ENCODE measurements at regions not wholly inside any gene's neighbourhood (a gene's known extent, or its start where the extent isn't known, plus 50 kb on each side); places are given as distances from the start of the nearest gene placed in this dataset.

DNA sequence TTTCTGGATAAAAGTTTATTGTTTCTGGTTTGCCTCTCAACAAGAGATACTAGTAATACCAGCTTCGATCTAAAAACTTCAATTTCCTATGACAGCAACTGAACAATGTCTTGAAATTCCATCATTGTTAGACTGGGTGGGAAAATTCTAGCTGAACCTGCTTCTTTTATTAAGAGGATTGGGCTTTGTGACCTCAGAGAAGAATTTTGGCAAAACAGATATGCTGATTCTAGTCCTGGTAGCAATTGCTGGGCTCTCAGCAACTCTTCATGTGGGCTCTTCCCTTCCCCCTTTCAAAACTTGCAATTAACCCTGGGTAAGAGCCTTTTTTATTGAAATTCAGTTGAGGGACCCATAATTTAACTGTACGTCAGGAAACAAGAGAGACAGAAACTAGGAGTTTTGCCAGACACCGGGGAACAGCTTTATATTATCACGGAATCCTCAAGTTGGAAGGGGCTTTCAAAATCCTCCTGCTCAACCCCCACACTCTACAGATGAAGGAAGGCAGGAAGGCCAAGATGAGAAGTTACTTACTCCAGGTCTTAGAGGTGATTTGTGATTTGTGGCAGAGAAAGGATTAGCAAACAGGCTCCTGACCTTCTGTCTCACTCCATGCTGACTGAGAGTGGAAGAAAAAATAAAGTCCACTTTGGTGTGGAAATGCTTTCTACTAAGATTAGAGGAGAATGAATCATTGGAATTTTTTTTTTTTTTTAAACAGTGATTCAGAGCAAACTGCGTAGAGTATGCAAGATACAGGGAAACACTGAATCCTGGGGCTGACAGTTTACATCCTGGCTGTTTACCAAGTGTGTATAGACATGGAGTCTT lies 239.0 kb upstream of the ATP2B1 start:
- no peak for DNase-seq

DNA sequence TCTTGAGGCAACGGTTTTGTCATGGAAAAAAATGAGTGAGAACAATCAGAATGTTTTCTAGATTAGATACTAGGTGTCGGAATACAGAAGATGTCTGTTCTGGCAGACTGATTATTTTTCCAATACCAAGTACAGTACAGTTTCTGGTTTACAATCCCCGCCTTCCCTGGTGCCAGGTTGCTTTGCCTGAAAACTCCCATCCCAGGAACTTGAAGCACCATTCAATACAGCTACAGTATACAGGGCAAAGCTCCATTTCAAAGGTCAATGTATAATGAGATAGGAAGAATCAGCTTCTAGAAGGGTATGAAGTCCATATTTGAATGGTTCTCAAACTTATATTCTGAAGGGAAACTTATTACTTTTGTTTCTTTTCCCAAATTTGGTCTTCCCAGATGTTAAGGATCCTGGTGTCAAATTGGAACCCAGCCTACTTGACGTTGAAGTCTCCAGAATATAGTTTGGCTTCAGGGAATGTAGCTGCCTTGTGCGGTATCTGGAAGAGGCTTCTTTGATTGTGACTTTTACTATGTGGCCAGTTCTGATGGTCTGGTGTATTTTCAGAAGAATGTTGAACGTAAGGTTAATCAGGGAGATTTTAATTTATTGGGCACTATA lies 238.0 kb upstream of the ATP2B1 start:
- no peak for DNase-seq

DNA sequence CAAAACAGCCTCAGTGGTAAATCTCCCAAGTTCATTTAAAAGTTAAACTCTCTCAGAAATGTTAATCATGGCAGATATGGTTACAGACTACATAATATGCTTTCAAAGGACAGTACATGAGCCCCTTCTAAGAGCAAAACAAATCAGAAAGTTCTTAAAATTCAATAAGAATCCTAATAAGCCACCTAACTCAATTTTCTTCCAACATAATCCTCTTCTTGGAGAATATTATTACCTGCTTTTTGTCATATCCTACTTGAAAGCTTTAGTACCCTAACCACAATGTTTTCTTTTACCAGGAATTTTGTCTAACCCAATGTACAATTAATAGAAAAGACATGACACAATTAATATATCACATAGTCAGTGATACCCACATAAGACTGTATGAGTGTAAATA lies 236.5 kb upstream of the ATP2B1 start:
- no peak for DNase-seq

DNA sequence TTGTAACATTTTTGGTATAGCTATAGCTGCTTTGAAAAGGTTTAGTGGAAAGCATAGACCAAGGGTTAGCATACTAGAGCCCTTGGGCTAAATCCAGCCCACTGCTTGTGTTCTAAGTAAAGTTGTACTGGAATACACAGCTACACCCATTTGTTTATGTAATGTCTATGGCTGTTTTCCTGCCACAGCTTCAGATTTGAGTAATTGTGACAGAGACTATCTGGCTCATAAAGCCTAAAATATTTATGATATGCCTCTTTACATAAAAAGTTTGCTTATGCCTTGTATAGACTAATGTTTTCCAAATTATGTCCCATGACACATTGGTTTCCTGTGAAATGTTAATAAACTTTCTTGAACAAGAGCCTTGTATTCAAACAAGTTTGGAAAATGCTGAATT lies 234.8 kb upstream of the ATP2B1 start:
- no peak for DNase-seq

DNA sequence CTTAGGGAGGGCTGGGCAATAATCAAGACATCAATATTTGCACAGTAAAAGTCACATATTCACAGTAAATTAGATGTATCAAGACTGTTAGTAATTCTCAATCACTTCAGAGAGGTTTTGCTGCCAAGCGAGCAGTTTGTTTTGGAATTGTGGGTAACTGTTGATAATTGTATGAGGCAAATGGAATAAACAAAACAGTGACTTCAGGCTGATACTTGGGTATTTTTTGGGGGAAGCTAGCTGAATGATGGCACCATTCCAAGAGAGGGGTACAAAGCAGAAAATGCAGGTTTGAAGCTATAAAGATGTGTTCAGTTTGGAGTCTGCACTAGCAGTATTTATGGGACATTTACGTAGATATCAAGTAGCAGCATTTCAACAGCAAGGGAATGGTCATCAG lies 232.8 kb upstream of the ATP2B1 start:
- DNase-seq: no peak

DNA sequence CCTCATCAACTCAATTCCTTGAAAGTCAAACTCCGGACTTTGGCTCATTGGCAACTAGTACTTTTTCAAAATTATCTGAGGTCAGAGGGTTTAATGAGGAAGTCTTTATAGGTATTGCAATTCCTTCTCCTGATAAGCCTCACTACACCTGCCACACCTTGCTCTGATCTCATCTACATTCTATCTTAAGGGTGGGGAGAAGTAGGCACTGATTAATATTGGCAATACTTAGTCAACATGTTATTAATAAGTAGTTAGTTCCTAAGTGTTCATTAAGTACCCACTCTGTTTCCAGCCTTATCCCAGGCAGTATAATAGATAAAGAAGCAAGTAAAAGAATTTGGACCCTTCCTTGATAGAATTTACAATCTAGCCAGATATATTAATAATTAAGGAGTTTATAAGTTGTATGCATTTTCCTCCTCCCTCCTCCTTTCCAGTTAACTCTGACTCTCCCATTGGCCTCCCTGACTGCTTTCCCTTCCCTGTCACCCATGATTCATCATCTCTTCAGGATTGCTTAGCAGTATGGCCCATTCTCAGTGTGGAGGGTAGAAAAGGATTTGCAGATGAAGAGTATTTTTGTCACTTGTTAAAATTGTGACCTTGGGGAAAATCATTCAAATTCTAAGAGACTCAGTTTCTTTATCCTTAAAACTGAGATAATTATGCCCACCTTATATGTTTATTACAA lies 231.0 kb upstream of the ATP2B1 start:
- DNase-seq: no peak

DNA sequence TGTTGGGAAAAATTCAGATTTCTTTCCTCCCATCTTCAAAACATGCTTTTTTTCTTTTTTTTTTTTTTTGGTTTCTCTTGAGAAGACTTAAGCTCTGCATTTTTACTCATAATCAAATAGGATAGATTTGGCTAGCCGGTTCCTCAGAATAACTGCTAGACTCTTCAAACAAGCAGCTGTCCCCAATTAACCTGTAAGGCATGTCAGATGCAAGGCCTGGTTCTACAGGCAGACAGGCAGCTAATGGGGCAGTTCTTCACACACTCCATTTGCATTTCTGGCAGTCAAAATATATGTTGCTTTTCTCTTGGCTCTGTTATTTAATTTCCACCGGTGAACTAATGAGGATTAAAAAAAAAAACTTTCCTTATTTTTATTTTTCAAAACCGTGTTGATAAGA lies 228.0 kb upstream of the ATP2B1 start:
- peak in 1 of 14 donors; percentile 10 for DNase-seq

DNA sequence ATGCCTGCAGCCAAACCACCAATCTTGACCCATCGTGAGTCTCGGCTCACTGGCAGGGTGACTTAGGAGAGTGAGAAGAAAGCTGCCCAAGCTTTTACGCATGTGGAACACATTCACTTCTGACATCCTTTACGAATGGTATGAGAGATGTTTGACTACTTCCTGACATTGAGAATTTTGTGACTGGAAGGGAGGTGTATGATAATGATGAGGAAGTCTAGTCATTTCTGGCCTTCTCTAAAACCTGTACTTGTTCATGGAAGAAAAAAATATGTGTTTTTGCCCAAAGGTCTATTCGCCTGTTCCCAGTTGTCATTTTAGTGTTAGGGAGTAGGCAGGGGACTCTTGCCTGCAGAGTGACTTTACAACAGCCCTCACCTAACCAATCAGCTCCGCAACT lies 227.2 kb upstream of the ATP2B1 start:
- no peak for DNase-seq

DNA sequence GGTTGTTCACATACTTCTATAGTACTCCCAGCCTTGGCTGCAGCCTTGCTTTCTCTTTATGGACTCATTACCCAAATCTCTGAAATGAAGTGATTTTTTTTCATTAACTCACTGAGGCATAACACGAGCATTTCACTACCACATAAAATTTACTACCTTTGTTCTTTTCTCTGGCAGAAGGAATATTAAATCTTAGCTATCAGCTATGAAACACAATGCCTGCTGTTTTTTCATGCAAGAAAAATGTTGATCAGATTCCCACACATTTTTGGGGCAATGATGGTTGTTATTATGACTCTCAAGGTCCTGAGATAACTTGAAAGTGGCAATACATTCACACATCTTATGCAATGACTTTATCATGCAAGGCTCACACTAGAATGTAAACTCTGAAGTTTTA lies 225.3 kb upstream of the ATP2B1 start:
- DNase-seq: no peak

DNA sequence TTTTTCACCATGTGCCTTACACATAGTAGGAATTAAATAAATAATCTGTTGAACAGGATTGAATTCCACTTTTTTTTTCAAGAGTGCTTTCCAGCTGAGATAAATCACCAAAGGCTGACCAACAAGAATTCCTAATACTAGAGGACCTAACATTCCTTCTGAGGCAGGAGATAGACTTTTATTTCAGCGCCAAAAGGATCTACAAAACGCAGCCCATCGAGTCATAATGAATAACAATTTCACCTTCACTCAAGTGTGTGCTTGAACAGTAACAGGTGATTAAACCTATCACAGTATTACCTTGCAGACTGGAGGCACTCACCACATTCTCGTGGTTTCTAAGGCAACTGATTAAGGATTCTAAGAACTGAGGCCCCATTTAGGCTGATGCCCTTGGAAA lies 224.3 kb upstream of the ATP2B1 start:
- DNase-seq: no peak

DNA sequence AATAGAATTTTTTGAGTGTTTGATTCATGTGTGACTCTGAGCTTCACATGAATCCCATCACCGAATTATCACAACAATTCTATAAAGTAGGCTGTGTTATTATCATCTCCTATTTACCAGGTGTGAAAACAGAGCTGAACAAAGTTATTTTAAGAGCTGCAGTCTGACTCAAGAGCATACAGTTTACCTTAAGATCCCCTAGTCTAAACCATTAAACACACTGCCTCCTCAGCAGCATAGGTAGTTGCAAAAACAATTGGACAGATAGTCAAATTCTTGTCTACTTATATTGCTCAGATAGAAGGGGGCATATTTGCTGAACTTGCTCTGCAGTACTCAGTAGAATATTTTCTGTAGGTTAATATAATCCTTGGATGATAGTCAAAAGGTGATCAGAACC lies 219.8 kb upstream of the ATP2B1 start:
- DNase-seq: no peak

DNA sequence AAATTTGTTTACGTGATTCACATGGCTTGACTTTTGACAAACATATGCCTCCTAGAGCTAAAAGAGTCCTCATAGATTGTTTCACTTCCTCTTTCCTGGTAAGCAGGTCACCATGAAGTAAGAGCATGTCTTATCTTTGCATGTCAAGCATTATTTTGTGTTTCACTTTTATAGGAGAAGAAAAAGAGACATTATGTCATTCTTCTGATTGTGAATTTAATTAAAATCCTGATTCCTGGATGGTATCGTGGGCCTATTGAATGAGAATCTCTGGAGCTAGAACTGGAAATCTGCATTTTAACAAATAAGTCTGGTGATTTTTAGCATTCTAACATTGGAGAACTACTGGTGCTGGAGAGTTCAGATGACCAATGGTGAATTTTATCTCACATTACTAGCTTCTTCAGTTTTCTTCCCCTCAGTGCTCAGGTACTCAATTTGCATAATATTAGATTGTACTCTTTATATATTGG lies 218.6 kb upstream of the ATP2B1 start:
- no peak for DNase-seq

DNA sequence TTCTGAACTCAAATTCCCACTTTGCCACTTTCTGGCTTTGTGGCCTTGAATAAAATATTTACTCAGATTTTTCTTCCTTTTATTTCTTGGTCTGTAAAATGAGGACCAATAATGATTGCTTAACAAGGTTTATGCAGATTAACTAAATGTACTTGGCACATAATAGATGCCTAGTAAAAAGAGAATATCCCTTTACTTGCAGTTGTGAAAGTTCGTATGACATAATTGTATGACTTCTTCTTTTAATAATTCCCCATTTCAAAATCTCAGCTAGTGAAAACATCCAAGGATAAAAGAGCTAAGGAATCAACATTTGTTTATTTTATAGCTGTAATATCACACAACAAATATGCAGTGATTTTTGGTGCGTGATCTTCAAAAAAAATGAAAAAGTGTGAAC lies 215.6 kb upstream of the ATP2B1 start:
- DNase-seq: no peak

DNA sequence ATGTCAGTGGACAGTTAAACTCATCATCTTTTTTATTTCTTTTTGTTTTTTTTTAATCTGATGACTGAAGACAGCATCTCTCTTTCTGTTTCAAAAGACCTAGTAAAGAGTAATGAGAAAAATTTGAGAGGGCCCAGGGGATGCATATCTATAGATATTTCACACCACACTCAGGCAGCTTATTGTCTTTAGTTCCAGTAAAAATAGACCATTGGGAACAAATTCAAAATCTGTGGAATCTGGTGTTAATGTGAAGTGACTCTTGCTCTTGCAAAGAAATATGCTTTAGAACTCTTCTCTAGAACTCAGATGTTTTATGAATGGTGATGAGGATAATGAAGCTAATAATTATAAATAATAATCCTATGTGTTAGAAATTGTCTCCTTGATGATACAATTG lies 214.5 kb upstream of the ATP2B1 start:
- no peak for DNase-seq

DNA sequence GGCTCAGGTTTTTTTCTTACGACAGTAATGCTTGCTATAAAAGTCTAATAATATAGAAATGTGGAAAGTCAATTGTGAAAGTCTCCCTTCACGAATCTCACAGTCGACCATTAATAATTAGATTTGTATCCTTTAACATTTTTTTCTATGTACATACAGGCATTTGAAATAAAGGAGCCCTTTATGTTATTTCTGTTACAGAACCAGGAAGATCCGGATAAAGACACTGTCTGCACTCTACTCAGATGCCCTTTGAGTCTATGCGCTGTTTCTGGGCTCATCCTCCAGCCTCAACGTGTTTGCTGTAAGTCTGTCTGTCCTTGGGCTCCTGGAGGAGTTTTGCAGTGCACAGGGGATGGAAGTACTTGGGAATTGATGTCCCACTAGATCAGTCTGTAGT lies 212.2 kb upstream of the ATP2B1 start:
- DNase-seq: no peak

DNA sequence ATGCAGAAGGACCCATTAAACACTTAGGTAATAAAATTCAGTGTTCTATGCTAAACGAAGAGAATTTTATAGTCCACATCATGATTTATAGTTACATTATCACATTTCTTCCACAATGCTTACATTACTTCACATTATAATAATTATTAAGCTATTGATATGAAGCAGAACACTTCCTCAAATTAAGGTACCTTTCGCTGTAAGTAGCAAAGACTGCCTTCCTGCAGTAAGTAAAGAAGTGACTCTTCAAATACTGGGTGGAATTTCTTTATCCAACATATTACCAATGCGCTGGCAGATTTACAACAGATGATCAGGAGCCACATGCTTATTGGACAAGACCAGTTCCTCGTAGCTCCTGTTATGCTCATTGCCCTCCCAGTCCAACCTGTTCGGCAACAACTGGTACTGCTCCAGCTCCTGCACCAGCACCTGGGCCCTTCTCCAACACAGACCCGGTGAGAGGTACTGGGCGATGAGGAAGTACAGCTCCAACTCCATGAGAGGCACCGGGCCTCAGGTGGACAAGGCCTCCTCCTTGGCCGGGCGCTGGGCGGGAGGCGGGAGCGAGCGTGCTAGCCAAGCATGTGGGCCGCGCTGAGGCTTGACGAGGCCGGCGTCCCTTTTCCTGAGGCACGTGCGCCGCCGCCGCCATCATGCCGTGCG lies 210.7 kb upstream of the ATP2B1 start:
- DNase-seq: no peak

DNA sequence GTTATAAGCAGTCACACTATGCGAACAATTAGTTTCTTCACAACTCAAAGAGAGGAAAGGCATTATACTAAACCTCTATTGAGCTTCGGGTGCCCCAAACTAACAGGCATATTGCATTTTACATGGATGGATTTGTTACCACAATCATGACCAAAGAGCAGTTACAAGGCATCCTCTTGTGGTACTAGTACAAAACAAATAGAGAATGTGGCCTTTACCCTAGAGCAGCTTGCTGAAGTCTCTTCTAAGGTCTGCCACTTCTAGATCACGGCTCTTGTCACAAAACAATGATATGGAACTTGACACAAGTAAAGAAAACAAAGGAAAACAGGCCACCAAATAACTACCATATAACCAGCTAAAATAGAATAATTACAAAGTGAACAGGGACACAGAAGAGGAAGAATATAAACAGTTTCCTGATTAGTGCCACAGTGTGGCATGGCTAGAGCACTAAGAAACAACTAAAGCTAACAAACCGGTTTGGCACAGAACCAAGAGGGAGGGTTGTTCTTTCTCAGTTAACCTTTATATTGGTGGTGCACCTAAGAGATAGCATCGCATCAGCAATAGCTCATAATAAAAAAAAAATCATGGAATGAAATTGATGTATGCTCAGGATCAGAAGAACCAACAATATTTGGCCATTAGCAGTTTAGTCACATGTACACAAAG lies 209.7 kb upstream of the ATP2B1 start:
- DNase-seq: no peak

DNA sequence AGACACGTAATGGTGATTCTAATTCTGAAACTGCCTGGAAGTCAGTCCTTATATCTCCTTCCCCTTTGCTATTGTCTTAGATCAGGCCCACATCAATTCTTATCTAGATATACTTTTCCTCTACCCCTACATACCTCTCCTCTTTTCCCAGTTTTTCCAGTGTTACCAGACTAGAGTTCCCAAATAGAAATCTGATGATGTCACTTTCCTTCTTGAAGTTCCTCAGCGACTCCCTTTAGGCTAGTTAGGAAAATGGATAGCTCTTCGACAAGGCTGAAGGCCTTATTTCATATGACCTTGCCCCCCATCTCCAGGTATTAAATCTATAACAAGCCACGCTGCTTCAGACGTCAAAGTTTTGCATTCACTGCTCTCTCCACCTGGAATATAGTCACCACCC lies 201.1 kb upstream of the ATP2B1 start:
- DNase-seq: no peak

DNA sequence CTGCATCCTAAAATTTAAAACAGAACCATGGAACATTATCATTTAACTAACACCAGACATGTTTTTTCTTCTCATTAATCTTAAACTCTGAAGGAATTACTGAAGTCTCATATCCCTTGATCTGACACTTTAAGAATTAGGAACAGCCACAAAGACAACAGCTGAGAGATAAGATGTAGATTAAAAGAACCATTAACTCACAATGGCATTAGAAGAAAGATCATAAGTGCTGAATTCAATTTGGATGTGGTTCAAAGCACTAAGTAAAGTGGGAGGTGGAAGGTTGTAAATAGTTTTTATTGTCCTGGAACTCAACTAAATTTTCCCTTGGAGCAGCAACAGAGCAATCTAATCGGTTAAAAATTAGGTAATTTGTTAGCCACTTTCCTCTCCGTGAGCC lies 199.0 kb upstream of the ATP2B1 start:
- no peak for DNase-seq

DNA sequence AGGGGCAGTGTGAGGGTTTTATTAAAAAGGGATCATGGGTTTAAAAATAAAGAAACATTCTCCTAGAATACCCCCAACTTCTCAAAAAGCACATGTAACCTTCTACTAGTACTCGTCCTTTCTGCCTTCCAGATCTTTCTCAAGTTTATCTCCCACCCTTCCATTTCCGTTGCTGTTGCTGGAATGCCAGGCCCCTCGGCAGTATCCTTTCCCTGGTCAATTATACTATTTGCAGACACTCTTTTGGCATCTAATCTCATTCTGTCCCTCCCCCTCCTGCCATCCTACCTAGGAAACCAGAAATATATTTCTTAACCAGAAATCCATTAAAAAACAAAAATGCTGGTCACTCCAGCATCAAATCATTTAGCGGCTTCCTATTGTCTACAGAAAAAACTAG lies 198.2 kb upstream of the ATP2B1 start:
- no peak for DNase-seq

DNA sequence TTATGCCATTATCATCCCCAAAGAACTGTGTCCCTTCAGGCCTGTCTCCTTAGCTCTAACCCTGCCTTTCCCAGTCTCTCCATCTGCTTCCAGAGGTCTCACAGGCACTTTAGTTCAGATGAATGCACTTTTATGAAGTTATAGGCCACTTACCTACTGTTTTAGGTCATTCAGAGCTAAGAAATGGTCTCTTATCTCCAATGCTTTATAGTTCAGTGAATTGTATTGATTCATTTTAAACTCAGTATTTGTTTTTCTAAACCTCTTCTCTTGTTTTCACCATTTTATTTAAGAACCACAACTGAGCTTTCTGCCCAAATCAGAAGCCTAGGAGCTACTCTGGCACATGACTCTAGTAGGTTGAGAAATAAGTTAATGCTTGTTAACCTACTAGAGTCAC lies 197.5 kb upstream of the ATP2B1 start:
- DNase-seq: no peak

DNA sequence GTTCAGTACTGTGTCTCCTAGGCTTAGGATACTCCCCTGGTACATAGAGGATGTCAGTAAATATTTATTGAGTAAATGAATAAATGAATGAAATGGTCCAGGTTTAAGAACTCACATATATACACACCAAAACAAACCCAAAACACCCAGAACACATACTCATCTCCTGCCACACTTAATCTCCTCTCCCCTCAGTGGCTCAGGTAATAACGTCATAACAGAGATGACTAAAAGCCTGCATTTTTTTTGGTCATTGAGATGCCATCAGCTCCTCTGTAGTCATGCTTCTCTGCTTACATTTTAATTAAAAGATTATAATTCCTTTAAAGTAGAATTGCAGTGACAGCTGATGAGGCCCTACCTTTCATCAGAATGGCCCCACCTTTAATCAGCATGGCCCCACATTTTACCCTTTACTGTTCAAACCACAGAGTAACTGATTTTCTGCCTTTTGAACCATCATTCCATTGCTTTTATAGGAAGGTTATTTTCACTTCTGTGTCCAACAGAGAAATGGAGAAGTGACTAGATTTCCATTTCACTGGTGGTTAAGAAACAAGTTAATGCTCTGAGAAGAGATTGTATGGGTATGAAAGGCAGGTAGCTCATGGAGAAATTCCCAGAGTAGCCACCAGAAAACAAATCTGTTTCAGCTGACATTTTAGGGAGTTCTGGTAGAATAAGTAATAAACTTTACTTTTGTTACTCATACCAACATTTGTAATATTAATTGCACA lies 193.4 kb upstream of the ATP2B1 start:
- DNase-seq: no peak
